HCEC 1CT (cell line): ENCODE measurements at regions not wholly inside any gene's neighbourhood (a gene's known extent, or its start where the extent isn't known, plus 50 kb on each side); places are given as distances from the start of the nearest gene placed in this dataset.

Source experiments
- DNase-seq: peaks from one replicate; pipeline ENCODE4 v3.0.0-alpha.2; 2017

DNA sequence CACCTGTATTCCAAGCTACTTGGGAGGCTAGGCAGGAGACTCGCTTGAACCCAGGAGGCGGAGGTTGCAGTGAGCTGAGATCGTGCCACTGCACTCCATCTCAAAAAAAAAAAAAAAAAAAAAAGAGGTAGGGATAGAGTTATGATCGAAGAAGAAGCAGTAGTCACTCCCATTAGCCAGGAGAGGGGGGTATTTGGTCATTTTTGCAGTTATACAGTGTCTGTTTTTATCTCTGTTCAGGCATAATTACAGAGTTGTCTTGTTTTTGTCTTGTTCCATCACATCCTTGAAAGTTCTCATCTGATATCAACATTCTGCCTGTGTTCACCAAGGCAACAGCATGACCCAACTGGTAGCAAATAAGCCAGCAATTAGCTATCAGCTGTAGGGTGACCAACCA, 98.5 kb upstream of the TMPO start:
- peak; percentile 43 for DNase-seq

DNA sequence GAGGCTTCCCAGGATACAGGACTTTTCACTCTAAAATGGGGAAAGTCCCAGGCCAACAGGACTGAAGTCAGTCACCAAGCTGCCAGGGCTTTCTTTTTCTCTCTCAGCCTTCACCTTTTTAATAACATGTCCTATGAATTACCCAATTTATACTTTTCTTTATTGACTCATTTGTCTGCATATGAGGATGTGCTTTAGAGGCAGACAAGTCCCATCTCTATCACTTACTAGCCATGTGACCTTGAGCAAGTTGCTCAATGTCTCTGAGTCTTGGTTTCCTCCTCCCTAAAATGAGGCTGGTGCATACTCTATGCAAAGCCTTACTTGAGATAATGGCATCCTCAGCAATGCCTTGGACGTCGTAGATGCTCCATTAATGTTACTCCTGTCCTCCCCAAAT, 98.1 kb upstream of the TMPO start:
- DNase-seq, result no peak

DNA sequence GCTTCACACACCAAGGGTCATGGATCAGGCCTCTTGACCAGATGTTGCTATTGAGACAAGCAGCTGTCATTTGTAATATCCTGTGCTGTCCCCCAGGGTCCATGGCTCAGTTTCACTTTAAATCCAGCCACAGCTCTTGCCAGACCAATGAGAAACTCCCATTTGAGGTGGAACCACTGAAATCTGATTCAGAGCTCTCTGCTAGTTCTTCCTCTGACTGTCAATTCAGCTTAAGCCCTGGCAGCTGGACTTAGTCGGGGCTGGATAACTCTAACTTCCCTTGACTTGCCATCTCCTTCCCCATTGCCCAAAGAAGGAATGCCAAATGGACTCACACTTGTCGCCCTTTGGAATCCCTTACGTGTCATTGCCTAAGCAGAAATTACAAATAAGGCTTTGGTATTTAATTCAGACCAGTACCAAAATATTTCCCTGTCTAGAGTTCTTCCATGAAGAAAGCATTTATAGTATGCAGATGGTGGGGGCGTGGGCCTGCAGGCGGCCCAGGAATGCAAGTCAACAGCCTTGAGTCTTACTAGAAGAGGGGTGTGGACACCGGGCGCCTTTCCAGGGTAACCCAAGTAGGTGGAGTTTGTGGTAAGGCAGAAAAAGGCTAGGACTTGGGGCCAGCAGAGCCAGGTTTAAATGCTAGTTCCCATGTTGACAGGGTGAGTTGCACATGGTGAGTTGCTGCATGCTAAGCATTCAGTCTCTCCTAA, 96.9 kb upstream of the TMPO start:
- DNase-seq, result peak; percentile 96

DNA sequence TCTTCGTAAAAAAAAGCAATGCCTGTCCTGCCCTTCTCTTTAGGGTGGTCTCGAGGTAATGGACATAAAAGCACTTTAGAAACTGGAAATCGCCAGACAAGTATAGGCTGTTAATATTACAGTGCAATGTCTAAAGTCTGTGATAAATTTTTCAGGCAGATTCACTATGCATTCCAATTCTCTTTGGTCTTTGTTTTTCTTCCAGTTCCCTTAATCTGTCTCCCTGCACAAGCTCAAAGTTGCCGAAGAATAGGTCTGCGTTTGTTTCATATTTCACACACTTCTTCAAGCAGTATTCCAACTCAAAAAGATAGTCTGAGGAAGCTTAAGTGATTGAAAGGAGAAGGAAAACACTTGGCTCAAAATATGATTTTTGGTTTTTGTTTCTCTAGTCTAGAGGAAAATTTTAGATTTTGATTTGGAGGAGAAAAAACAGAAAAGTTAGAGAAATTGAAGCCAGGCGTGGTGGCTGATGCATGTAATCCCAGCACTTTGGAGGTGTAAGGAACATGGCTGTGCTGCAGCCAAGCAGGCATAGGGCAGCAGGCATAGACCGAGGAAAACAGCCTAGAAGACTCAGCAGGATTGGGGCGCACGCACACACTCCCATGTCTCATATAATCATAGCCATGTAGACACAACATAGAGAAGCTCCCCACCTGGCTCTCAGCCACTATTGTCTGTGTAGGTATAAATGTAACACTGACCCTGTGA, 96.2 kb upstream of the TMPO start:
- no peak for DNase-seq

DNA sequence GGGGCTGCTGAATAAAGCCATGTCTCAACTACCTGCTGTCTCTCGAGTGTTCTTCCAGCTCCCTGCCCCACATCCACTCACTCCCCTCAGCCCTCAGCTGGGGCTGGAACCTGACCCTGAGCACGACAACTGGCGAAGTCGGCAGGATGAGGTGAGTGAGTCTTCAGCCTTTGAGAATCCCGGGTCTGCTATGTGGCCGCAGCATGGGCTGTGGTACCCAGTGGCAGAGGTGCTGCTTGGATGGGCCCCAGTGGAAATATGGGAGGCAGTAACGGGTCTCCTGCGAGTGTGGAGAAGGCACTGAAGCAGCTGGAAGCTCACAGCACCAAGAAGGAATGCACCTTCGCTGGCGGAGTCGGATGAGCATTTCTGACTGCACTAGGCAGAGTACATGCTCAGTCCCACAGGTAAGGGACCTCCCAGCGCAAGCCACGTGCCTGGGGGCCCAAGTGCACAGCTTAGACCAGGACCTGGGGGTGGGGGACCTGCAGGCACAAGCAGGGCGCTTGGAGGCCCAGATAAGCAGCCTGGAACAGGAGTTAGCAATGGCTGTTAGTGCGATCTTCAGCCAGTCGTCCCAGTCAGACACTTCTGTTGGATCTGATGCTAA, 95.5 kb upstream of the TMPO start:
- DNase-seq, result no peak

DNA sequence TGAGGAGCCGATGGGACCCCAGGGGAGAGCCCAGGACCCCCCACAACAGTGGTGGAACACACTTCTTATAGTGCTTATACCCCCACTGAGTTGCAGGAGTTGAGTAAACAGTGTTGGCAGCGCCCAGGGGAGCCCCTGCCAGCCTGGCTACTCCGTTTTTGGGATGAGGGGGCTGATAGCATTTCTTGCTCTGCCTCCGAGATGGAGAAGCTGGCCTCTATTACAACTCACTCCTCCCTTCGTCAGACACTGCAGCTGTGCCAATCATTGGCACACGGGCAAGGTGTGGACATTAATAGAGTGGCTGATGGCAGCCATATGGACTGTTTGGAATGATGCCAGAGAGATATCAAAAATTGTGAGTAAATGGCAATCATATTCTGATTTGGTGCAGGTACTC, 94.9 kb upstream of the TMPO start:
- no peak for DNase-seq

DNA sequence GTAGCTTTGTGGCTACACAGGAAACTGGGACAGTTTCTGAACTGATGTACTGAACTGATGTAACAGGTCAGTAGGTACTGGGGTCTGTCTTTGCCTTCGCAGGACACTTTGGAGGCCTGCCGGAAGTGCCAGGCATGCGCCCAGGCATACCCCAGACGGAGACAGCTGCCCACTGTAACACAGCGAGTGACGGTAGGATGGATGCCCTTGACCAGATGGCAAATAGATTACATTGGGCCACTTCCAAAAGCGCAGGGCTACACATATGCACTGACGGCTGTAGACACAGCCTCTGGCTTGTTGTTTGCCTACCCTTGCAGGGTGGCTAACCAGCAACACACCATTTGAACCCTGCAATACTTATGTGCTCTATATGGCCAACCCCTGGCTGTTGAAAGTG, 94.1 kb upstream of the TMPO start:
- DNase-seq, result no peak

DNA sequence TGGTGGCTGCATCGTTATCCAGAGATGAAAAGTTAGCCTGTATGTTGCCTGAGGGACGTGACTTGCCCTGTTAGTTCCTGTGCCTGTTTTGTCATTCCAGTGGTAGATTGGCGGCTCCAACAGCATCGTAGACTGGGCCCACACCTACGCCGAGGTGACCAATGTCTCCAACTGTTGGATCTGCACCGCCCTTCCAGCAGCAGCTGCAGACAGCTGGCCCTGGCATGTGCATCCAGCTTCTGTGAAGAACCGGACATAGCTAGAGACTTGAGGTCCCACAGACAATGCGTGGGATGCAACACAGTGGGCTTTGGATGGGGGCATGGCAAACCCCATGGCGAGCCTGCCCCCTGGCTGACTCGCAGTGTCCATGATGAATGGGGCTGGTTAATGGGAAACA, 93.0 kb upstream of the TMPO start:
- DNase-seq, result no peak

DNA sequence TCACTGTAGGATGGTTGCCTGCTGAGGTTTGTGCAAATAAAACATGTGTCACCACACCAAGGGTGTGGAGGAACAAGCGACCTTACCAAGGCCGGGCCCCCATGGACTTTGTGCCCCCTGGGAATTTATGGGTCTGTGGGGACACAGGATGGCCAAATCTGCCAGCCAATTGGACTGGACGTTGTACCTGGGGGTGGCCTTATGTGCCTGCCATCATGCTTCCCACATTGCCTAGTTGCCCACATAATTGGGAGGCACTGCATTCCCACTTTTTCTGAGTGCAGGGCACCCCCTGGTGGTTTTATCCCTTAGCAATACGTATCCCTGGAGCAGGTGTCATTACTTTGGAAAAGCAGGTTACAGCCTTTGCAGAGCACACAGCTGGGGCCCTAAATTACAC, 92.6 kb upstream of the TMPO start:
- no peak for DNase-seq

DNA sequence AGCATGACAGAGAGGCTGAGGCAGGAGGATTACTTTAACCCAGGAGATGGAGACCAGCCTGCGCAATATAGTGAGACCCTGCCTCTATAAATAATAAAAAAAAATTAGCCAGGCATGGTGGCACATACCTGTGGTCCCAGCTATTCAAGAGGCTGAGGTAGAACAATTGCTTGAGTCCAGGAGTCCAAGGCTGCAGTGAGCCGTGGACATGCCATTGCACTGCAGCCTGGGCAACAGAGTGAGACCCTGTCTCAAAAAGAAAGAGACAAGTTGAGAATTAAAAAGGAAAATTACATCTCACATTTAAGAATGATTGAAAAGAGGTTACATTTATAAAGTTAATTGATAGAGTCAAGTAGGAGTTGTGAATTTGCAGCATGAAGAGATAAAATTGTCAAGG, 91.4 kb upstream of the TMPO start:
- no peak for DNase-seq

DNA sequence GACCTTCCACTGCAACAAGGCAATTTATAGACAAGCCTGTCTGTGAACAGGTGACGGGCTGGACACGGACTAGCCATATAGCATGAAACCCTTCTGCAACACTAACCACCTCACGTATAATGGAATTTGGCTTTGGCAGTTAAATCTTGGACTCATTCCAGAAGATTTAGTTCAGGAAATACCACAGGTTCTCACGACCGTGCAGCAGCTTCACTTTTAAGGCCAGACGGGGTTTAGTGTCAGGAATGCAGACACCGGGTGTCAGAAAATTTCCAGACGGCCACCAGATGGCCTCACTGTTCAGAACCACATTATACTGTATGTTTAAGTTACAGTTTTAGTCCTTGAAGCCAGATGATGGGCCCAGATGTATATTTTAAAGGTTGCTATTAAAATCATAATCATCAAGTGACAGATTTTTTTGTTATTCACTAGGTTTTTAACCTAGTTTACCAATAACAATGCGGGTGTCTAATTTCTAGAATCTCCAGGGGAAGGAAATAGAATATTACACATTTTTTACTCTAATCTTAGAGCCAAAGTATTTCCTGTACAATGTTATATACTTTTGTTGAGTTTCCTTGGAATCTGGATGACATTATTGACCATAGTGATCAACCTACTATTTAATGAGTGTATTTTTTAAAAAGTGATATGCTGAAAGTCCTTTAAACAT, 90.5 kb upstream of the TMPO start:
- DNase-seq, result peak; percentile 60

DNA sequence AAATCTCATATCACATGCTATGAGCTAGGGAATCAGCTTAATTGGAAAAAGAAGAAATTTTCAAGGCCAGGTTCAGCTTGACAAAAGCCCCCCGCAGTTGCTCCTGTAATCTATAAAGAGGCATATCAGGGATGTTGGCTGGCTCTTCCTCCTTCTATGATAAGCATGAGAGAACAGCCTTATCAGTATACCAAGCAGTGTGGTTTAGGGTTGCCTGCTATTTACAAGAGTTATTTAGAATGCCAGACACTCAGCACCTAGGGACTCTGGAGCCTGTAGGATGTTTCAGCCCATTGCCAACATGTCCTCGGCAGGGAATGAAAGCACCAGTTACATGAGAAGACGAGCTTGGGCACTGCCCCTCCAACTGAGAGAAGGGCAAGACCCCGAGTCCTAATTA, 89.5 kb upstream of the TMPO start:
- no peak for DNase-seq

DNA sequence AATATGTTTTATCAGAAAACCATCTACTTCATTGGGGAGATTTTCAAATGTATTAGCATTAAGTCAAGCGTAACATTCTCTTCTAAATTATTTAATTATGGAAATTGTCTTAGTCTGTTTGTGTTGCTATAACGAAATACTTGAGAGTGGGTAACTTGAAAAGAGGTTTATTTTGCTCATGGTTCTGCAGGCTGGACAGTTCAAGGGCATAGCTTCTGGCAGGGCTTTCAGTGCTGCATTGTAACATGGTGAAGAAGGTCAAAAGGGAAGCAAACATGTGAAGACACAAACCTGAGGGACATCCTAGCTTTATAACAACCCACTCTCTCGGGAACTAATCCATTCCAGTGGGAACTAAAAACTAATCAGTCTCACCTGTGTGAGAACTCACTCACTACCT, 84.3 kb upstream of the TMPO start:
- no peak for DNase-seq

DNA sequence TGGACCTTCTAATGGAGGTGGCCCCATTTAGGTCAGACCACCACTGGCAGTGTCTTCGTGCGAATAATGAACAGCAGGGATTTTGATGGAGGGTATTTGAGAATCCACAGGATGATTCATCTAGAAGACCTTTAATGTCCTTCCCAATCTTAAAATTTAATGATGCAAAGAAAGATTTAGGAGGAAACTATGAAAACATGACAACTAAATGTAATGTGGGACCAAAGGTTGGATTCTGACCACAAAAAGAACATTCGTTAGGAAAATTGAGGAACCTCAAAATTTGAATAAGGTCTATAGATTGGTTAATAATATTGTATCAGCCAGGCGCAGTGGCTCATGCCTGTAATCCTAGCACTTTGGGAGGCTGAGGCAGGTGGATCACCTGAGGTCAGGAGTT, 78.2 kb upstream of the TMPO start:
- no peak for DNase-seq

DNA sequence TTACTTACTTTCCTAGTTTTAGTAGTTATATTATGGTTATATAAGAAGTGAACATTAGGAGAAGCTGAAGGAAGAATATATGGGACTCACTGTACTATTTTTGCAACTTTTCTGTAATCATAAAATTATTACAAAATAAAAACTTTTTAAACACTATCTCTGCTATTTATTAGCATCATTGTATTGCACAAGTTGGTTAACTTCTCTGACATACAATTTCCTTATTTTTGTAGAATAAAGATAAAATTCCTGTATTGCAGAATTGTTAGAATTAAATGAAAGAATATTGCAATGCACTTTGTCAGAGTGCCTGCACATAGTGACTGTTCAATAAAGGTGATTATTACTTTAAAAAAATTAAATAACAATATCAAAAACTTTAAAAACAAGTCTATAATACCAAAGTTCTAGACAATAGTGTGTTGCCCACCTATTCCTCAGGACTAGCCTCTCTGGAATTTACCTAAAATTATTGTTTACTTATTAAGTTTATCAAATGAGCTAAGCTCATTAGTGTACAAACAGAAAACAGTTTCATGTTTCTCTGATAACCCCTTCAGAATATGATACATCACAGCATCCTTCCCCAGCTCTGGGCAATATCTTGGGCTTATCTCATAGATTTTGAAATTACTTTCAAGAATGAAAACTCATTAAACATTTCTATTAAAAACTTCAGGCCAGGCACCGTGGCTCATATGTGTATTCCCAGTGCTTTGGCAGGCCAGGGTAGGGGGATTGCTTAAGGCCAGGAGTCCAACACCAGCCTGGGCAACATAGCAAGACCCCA, 77.4 kb upstream of the TMPO start:
- DNase-seq, result no peak

DNA sequence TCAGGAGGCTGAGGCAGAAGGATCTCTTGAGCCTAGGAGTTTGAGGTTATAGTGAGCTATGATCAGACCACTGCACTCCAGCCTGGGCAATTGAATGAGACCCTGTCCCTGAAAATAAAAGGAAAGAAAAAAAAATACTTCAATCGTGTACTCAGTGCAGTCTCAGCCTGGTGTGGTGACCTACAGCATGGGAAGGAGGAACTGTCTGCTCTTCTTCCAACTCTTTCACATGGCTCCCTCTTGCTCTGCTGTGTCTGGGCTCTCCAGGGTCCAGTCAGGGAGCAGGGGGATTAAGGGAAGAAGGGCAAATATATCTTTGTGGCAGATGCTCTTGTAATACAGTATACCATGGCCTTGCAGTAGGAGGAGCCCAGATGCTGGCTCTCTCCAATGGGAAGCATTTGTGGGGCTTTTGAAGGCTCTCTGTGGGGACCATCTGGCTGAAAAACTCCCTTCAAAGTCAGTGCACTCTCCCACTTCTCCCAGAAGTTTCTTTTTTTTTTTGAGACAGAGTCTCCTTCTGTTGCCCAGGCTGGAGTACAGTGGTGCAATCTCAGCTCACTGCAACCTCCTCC, 76.6 kb upstream of the TMPO start:
- DNase-seq, result no peak

DNA sequence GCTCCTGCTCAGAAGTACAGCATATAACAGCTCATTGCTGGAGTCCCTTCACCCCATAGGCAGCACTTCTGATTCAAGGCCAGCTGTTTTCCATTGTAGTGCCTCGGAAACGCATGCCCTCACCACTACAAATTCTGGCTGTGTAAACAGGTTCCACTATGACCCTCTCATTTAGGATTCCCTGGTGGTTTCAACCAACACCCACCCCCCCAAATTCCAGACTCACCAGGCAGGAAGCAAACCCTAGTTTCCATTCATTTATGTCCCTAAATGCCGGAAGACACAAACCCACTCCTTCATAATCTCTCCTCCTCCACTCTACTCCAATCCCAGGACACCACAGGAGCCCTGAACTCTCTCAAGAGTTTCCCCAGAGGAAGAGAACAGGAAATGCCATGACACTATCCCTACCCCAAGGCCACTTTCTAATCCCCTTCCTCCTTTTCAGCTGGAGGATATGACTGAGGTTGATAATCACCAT, 75.9 kb upstream of the TMPO start:
- DNase-seq, result peak; percentile 22

DNA sequence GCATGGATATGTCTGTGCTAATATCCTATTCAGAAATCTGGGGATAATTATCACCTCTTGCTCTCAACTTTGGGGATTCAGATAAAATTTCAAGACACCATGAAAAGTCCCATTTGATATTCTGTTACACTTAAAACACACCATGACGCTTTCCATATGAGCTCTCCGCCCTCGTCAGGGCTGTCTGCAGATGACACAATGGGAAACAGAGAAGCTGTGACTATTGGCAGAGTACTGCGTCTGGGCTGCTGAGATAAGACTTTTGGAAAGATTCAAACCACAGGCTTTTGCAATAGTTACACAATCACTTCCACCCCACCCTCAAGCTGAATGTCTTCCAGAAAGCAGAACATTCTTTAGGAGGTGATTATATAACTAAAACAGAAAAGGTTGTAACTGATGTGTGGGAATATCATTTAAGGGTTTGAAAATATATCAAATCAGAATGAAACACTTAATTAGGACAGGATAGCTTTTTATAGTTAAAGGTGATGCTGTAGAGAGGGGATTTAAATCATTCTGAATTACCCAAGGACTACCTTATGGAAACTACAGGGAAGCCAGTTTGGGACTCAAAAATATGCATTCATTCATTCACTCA, 75.3 kb upstream of the TMPO start:
- peak; percentile 85 for DNase-seq

DNA sequence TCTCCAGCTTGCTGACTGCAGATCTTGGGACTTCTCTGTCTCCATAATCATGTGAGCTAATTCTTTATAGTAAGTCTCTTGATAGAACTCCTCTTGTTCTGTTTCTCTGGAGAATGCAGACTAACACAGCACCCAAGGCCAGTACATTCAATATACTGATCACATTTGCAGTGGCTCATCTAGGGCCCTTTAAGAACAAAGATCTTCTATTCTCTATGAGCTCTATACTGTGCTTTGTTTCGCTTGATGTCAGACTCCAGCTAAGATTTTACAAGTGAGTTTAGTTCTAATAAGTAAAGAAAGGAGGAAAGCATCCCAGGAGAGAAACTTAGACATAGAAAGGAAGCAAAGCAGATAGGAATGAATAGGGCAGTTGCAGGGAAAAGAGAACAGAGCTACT, 69.3 kb upstream of the TMPO start:
- no peak for DNase-seq

DNA sequence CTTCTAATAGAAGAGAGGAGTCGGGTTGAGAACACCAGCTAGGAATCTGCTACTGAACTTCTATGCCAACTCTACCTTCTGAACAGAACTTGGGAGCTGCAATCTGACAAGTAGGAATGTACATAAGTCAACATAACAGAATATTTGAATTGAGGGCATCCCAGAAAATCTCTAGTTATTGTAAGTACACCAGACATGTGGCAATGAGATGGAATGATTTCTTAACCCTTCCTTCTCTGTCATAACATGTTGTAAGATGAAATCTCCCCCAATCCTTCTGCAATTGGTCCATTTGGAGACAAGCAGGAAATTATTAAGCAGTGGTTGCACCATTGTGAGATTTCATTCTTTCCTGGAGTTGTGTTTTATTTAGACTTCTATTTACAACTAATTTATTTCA, 68.7 kb upstream of the TMPO start:
- DNase-seq, result no peak

DNA sequence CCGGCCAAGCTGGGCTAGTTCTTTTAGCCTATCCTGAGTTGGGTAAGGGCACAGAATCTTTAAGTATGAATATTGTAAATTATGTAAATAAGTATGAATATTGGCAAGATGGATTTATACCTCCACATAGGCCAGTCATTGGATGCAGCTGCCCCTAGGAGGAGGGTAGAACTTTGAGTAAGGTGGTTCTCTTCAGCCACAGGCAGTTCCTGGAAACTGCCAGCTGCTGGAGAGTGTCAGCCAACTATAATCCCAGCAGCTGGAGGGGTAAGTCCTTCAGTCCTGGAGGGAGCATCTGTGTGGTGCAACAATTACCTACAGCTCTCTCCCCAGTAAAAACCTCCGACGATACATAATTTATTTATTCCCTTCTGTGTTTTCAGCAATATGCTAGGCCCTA, 65.8 kb upstream of the TMPO start:
- no peak for DNase-seq

DNA sequence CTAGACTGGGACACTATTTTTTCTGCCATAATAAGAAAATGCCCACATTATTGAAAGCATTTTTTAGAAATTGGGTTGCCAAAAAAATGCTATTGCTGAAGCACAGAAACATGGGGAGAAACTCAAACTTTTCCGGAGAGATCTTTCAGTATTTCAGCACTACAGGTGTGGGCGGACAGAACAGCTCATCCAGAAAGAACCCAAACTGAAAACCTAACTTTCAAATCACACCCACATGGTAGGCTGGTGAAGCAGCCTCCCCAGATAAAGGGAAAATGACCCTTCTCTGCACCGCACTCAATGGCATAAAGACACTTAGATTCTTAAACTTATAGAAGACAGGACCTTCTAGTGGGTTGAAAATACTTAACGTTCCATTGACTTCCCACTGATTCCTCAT, 62.3 kb upstream of the TMPO start:
- DNase-seq, result no peak
